IPS DF 6.9 (cell line): ENCODE measurements at regions not wholly inside any gene's neighbourhood (a gene's known extent, or its start where the extent isn't known, plus 50 kb on each side); places are given as distances from the start of the nearest gene placed in this dataset.
"Not testable (repeated sequence)": the region's sequence is repeated elsewhere in the genome, so short reads cannot be mapped to it uniquely, and the experiment has no call there.

Experiments used
- DNase-seq: peaks from one replicate; pipeline ENCODE4 v3.0.0-alpha.2; 2013; ENCODE audit warnings: low read depth, low spot score
- H3K27ac ChIP-seq: one replicate; pipeline ENCODE4 v1.5.1; 2013; ENCODE audit warnings: low read length, control low read depth
- H3K27me3 ChIP-seq: 2 replicates; pipeline ENCODE4 v1.6.1; 2013; ENCODE audit warnings: mild to moderate bottlenecking, low read length; ENCODE audit not compliant: control insufficient read depth, insufficient read depth
- H3K36me3 ChIP-seq: 2 replicates; pipeline ENCODE4 v1.6.1; 2013; ENCODE audit warnings: low read length; ENCODE audit not compliant: control insufficient read depth, insufficient read depth
- H3K4me1 ChIP-seq: 2 replicates; pipeline ENCODE4 v1.6.1; 2013; ENCODE audit warnings: low read length; ENCODE audit not compliant: control insufficient read depth, insufficient read depth
- H3K4me3 ChIP-seq: 2 replicates; pipeline ENCODE4 v1.5.1; 2013; ENCODE audit warnings: mild to moderate bottlenecking, low read length
- H3K9me3 ChIP-seq: 2 replicates; pipeline ENCODE4 v1.6.1; 2013; ENCODE audit warnings: low read length, inconsistent platforms; ENCODE audit not compliant: control insufficient read depth, insufficient read depth
- WGBS: extraction: QIAGEN DNeasy Blood & Tissue Kit; methylation state at CpG from one replicate; pipeline ENCODE4 v1.1.7; 2013; ENCODE audit warnings: mixed read lengths, missing lambda C conversion rate; ENCODE audit not compliant: insufficient read length, insufficient coverage; 5-methylcytosine and 5-hydroxymethylcytosine counted together

DNA sequence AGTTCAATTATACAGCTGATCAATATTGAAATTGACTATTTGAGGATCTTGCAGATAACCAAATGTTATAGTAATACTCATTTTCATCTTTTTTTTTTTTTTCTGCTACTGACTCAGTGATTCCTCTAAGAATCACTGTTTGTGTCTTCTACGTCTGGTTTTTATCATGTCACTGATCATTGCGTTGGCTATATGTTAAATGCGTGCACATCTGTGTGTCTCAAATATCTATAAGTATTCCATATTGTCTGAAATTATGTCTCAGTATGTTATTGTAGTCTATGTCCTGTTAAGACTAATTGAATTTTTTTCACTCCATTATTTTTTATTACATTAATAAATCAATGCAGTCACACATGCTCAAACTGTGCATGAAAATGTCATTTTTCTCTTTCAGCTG, 200.5 kb downstream of the PCDH20 start:
- H3K27me3 ChIP-seq = no peaks in the 10 kb centered on the region
- no peaks in the 10 kb centered on the region for H3K9me3 ChIP-seq
- no peak overlapping the region for H3K4me3 ChIP-seq
- no peaks in the 10 kb centered on the region for H3K4me1 ChIP-seq
- no CpG with 5 or more reads among the region's 3 CpGs for WGBS
- H3K27ac ChIP-seq = no peak overlapping the region
- no peak for DNase-seq
- no peaks in the 10 kb centered on the region for H3K36me3 ChIP-seq

DNA sequence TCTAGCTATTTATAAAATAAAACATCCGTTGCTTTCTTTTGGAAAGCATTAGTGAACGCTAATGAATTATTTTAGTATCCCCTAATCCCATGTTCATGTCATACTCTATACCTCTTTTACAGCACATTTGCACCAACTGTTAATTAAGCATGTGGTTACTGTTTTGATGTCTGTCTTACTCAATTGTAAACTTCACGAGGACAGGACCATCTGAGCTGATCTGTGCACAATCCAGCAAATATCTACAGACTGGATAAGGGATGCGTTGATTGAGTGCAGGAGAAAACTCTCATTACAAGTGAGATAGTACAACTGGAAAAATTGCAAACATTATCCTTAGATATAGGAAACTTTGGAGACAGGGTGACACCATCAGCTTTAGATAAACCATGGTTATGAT, 201.1 kb downstream of the PCDH20 start:
- WGBS = no CpG with 5 or more reads among the region's 4 CpGs
- Histone ChIP-seq H3K4me1 (no peaks in the 10 kb centered on the region), H3K9me3 (no peaks in the 10 kb centered on the region)

DNA sequence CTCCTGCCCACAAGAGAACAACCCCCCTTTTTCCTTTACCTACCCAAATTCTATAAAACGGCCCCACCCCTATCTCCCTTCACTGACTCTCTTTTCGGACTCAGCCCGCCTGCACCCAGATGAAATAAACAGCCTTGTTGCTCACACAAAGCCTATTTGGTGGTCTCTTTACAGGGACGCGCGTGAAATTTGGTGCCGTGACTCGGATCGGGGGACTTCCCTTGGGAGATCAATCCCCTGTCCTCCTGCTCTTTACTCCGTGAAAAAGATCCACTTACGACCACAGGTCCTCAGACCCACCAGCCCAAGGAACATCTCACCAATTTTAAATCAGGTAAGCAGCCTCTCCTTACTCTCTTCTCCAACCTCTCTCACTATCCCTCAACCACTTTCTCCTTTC, 209.8 kb downstream of the PCDH20 start:
- DNase-seq, H3K27ac ChIP-seq, H3K9me3 ChIP-seq, H3K36me3 ChIP-seq, H3K4me1 ChIP-seq, H3K27me3 ChIP-seq, H3K4me3 ChIP-seq: not testable (repeated sequence)
- WGBS = no CpG with 5 or more reads among the region's 11 CpGs

More for the DNA sequence above, 201.1 kb downstream of the PCDH20 start:
- Histone ChIP-seq H3K36me3 (no peaks in the 10 kb centered on the region), H3K27ac (no peak overlapping the region), H3K27me3 (no peaks in the 10 kb centered on the region), H3K4me3 (no peak overlapping the region)
- no peak for DNase-seq

DNA sequence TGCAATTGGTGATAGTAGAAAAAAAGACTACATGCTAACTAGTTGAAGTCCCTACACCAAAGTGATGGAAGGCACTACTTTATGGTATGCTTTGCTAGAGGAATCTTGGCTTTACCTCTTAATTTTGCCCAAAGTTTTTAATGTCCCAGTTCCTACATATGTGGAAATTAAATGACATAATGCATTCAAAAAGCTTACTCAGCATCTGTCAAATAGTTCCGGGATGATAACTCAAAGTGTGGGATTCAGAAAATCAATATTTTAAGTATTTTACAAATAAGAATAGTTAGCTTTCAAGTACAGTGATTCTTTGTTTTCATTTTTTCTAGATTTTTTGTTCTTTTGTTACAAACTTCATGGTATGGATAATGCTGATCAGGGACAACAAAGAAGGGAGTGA, 211.6 kb downstream of the PCDH20 start:
- no peak for DNase-seq
- peaks cover 2% of the 10 kb centered on the region; the same call in 1 of the 2 replicates for H3K27me3 ChIP-seq
- no peak overlapping the region for H3K27ac ChIP-seq
- H3K4me3 ChIP-seq = no peak overlapping the region
- H3K36me3 ChIP-seq = no peaks in the 10 kb centered on the region
- WGBS = no CpG with 5 or more reads among the region's 1 CpG
- H3K9me3 ChIP-seq = no peaks in the 10 kb centered on the region
- no peaks in the 10 kb centered on the region; the same call in 1 of the 2 replicates for H3K4me1 ChIP-seq

DNA sequence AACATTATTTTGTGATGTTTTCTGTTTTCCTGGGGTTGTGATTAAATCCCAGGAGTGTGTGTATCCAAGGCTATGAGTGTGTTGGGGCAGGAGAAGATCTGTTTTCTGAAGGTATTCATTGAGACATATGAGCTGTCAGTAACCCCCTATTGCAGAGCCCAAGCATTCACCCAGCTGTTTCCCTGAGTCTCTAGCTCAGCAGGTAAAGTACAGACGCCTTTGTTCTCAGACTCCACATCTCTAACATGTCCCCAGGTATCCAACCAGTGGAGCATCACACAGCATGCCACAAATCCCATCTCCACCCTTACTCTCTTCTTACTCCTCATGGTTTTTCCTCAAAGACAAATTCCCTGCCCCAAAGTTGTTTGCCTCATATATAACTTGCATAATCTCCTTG, 213.6 kb downstream of the PCDH20 start:
- Histone ChIP-seq H3K9me3 (no peaks in the 10 kb centered on the region), H3K4me1 (no peaks in the 10 kb centered on the region; the same call in 1 of the 2 replicates), H3K4me3 (no peak overlapping the region), H3K36me3 (no peaks in the 10 kb centered on the region), H3K27me3 (peaks cover 2% of the 10 kb centered on the region; the same call in 1 of the 2 replicates), H3K27ac (no peak overlapping the region)
- WGBS = no CpG with 5 or more reads among the region's 1 CpG
- DNase-seq = peak; percentile 33

DNA sequence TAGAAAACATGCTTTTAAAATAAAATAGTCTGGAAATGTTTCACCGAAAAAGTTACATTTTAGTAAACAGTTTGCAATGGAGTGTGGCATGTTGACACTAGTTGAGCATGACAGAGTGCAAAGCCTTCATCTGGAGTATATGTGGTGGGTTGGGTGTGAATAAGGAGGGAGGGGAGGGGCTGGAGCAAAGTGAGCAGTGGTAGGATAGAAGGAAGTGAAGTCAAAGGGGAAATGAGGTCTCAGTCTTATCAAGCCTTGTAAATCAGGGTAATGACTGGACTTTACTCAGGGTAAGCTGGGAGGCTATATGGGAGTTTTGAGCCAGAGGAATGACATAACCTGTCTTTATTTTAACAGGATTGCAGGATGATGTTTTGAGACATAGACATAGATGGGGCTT, 222.8 kb downstream of the PCDH20 start:
- no peaks in the 10 kb centered on the region for H3K9me3 ChIP-seq
- H3K27ac ChIP-seq = no peak overlapping the region
- no peaks in the 10 kb centered on the region for H3K4me1 ChIP-seq
- H3K27me3 ChIP-seq = no peaks in the 10 kb centered on the region
- H3K36me3 ChIP-seq = no peaks in the 10 kb centered on the region
- no CpG with 5 or more reads among the region's 1 CpG for WGBS
- no peak overlapping the region for H3K4me3 ChIP-seq
- DNase-seq = no peak

DNA sequence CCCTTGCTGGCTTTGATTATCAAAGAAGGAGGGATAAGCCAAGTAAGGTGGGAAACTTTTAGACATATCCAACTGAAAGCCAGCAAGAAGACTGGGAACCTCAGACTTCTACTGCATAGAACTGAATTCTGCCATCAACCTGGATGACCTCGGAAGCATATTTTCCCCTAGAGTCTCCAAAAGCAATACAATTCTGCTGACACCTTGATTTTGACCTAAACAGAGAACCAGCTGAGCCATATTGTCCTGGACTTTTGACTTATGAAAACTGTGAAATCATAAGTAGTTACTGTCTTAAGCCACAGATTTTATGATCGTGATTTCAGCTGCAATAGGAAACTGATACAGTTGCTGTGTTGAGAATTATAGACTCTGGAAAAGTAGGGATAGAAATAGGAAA, 227.6 kb downstream of the PCDH20 start:
- no CpG with 5 or more reads among the region's 2 CpGs for WGBS
- no peaks in the 10 kb centered on the region for H3K4me1 ChIP-seq
- no peak overlapping the region for H3K27ac ChIP-seq
- H3K36me3 ChIP-seq = no peaks in the 10 kb centered on the region
- DNase-seq = no peak
- no peak overlapping the region for H3K4me3 ChIP-seq
- no peaks in the 10 kb centered on the region for H3K9me3 ChIP-seq
- H3K27me3 ChIP-seq = no peaks in the 10 kb centered on the region

DNA sequence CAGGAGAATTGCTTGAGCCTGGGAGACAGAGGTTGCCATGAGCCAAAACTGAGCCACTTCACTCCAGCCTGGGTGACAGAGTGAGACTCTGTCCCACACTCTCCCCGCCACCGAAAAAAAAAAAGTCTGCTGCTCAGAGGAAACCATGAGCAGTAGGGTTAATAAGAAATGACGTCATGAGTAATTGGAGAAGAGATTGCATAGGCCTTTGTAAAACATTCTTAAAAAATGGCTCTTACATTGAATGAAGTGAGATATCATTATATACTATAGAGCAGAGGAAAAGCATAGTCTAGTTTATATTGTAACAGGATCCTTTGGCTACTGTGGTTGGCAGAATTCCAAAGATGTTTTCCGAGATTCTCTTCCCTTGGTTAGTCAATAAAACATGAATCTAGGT, 228.2 kb downstream of the PCDH20 start:
- H3K27ac ChIP-seq = no peak overlapping the region
- no peak overlapping the region for H3K4me3 ChIP-seq
- no peaks in the 10 kb centered on the region for H3K9me3 ChIP-seq
- no peaks in the 10 kb centered on the region for H3K36me3 ChIP-seq
- no peaks in the 10 kb centered on the region for H3K27me3 ChIP-seq
- DNase-seq = no peak
- H3K4me1 ChIP-seq = no peaks in the 10 kb centered on the region
- no CpG with 5 or more reads among the region's 4 CpGs for WGBS

DNA sequence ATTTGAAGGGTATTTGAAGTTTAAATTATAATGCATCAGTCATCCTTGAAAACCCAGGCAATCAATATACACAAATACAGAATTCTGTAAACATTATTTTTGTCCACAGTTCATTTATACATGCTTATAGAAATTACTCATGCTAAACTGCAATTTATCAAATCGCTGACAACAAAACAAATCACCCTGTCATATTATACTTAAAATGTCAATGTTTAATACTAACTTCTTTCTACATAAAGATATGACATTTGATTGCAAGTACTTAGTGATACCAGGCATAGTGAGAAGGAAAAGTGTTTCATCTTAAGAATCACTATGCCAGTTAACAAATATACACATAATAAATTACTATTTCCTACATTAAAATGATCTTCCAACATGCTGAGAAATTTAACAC, 232.0 kb downstream of the PCDH20 start:
- H3K27ac ChIP-seq = no peak overlapping the region
- H3K9me3 ChIP-seq = no peaks in the 10 kb centered on the region
- WGBS = no CpG with 5 or more reads among the region's 1 CpG
- no peak overlapping the region for H3K4me3 ChIP-seq
- H3K36me3 ChIP-seq = no peaks in the 10 kb centered on the region
- DNase-seq = no peak
- no peaks in the 10 kb centered on the region for H3K27me3 ChIP-seq
- no peaks in the 10 kb centered on the region for H3K4me1 ChIP-seq

DNA sequence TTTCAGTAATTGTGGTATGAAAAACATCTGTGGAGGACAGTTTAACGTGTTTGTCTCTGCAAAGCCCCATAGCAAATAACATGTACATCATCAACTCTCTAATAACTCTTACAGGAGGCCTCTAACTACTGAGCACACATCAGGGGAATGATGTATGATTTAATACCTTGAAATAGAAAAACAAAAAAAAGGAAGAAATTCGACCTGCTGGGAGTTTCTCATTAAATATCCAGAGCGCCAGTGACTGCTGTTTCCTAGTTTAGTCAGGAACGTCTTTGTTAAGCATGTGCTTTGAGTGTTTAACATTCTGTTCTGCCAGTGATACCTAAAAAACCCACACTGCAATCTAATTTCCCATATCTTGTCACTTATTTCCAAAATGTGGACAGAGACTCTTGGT, 235.4 kb downstream of the PCDH20 start:
- H3K27me3 ChIP-seq = no peaks in the 10 kb centered on the region
- H3K27ac ChIP-seq = no peak overlapping the region
- H3K9me3 ChIP-seq = no peaks in the 10 kb centered on the region
- H3K4me1 ChIP-seq = no peaks in the 10 kb centered on the region; the same call in 1 of the 2 replicates
- H3K36me3 ChIP-seq = no peaks in the 10 kb centered on the region
- no peak for DNase-seq
- no peak overlapping the region for H3K4me3 ChIP-seq
- no CpG with 5 or more reads among the region's 4 CpGs for WGBS

DNA sequence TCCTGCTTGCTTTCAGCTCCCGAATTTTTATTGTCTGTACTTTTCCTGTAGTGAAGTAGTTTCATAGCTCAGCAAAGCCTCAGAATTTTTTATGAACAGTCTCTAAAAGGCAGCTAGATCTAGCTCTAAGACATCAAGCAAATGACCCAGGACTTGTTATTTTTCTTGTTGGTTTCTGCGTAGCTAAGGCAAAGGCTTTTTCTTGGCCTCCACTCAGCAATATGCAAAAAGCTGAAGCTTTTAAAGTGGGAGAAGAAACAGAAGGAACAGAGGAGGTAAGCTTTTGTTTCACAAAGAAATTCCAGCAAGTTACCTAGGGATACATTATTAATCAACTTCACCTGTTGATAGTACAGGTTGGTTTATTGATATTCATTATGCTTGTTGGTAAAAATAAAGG, 235.9 kb downstream of the PCDH20 start:
- WGBS = no CpG with 5 or more reads among the region's 2 CpGs
- H3K27ac ChIP-seq = no peak overlapping the region
- no peaks in the 10 kb centered on the region for H3K27me3 ChIP-seq
- DNase-seq = no peak
- H3K4me3 ChIP-seq = no peak overlapping the region
- H3K4me1 ChIP-seq = no peaks in the 10 kb centered on the region; the same call in 1 of the 2 replicates
- no peaks in the 10 kb centered on the region for H3K9me3 ChIP-seq
- no peaks in the 10 kb centered on the region for H3K36me3 ChIP-seq
